ENCODE measurements at regions not wholly inside any gene's neighbourhood (a gene's known extent, or its start where the extent isn't known, plus 50 kb on each side); places are given as distances from the start of the nearest gene placed in this dataset.

- H3K9me3 ChIP-seq (ENCODE audit: control insufficient read depth in 5 of 5, low read length in 5 of 5) = no peaks in the 10 kb centered on the region
- H3K9ac ChIP-seq (ENCODE audit: low read length in 5 of 5) = no peak overlapping the region
- H3K27ac ChIP-seq (ENCODE audit: low read depth, low read length) = no peak overlapping the region
- no peaks in the 10 kb centered on the region for H3K4me1 ChIP-seq (ENCODE audit: control insufficient read depth in 5 of 5, insufficient read depth in 5 of 5, low read length in 5 of 5)
- H3K36me3 ChIP-seq (ENCODE audit: control insufficient read depth in 5 of 5, insufficient read depth in 5 of 5, low read length in 5 of 5) = no peaks in the 10 kb centered on the region
- no peaks in the 10 kb centered on the region for H3K27me3 ChIP-seq (ENCODE audit: control insufficient read depth in 5 of 5, insufficient read depth in 4 of 5, low read length in 5 of 5)
- H3K4me3 ChIP-seq (ENCODE audit: low read depth in 1 of 5, low read length in 5 of 5) = no peak overlapping the region
These were observed 1040.6 kb upstream of the SLC10A2 start for GRCh38 chr13:104106705-104107393.

DNA sequence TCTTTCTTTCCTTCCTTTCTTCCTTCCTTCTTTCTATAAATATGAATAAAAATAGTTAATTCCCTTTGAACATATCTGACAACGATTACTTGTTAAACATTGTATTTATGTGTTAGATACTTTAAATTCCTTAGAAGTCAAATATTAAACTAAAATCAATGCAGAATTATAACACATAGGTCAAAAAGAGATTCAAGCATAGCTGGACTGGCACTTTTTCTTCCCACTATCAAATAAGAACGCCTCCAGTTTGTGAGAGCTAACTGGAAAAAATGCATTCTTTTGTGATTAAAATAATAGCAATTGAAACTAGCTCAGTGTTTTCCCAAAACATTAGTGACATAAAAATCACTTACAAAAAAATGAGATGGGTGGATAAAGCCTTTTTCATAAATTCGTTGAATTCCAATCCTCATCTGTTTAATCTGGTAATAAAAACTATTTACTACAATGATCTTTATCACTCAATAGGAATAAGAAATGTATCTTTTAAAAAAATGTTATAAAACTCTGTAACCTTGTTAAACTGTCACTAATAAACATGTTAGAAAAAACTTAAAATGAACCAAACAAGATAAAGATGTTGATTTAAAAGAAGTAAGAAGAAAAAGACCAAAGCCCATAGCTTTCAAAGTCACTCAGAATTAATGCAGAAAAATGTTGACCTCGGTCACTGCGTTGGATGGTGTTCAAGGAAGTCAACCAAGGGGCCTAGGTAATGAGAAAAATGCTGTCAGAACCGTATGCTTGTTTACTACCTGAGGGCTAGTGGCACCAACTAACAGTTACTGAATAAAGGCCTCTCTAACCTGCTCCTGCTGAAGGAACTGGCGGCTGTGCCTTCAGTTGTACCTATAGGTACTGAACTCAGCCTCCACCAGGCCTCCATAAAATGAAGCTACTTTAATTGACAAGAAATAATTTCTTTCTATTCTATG, 1039.5 kb upstream of the SLC10A2 start:
- H3K36me3 ChIP-seq (ENCODE audit: control insufficient read depth in 5 of 5, insufficient read depth in 5 of 5, low read length in 5 of 5) = no peaks in the 10 kb centered on the region
- H3K4me1 ChIP-seq (ENCODE audit: control insufficient read depth in 5 of 5, insufficient read depth in 5 of 5, low read length in 5 of 5) = no peaks in the 10 kb centered on the region
- no peaks in the 10 kb centered on the region for H3K9me3 ChIP-seq (ENCODE audit: control insufficient read depth in 5 of 5, low read length in 5 of 5)
- H3K4me3 ChIP-seq (ENCODE audit: low read depth in 1 of 5, low read length in 5 of 5) = no peak overlapping the region
- no peak overlapping the region for H3K9ac ChIP-seq (ENCODE audit: low read length in 5 of 5)
- no peak overlapping the region for H3K27ac ChIP-seq (ENCODE audit: low read depth, low read length)
- no peaks in the 10 kb centered on the region for H3K27me3 ChIP-seq (ENCODE audit: control insufficient read depth in 5 of 5, insufficient read depth in 4 of 5, low read length in 5 of 5)

DNA sequence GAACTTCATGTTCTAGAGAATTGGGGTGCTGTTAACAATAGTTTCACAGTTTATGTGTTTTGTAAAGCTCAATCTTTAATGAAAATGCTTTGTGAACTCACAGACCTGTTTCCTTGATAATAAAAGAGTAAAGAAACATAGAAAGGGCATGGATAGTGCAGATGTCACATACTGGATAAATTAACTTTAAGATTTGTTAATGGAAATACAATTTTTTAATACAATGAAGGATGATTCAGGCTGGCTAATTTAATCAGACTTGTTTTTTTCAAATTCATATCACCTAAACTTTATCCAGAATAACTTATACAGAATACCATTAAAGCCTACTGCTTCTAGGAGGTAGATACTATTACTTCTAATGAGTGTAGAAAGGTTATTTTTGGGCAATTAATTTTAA, 1033.5 kb upstream of the SLC10A2 start:
- Histone ChIP-seq H3K4me3 (ENCODE audit: low read depth in 1 of 5, low read length in 5 of 5) (no peak overlapping the region), H3K9me3 (ENCODE audit: control insufficient read depth in 5 of 5, low read length in 5 of 5) (no peaks in the 10 kb centered on the region), H3K36me3 (ENCODE audit: control insufficient read depth in 5 of 5, insufficient read depth in 5 of 5, low read length in 5 of 5) (no peaks in the 10 kb centered on the region), H3K9ac (ENCODE audit: low read length in 5 of 5) (no peak overlapping the region), H3K27ac (ENCODE audit: low read depth, low read length) (no peak overlapping the region), H3K4me1 (ENCODE audit: control insufficient read depth in 5 of 5, insufficient read depth in 5 of 5, low read length in 5 of 5) (no peaks in the 10 kb centered on the region), H3K27me3 (ENCODE audit: control insufficient read depth in 5 of 5, insufficient read depth in 4 of 5, low read length in 5 of 5) (no peaks in the 10 kb centered on the region)

DNA sequence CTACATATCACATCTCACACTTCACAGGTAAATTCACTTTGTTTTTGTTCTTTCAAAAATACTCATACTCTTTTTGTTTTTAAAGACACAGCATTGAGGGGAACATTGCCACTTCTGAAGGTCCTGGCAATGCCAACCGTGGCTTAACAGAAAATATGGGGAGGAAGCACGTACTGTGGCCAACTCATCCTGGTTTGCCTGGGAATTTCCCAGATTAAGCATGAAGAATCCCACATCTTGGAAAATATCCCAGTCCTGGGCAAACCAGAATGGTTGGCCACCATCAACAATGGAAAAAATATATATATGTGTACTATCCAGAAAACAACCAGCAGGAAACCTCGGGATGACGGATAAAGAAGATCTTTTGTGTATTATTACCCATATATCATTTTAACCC, 1032.2 kb upstream of the SLC10A2 start:
- H3K36me3 ChIP-seq (ENCODE audit: control insufficient read depth in 5 of 5, insufficient read depth in 5 of 5, low read length in 5 of 5) = no peaks in the 10 kb centered on the region
- H3K4me3 ChIP-seq (ENCODE audit: low read depth in 1 of 5, low read length in 5 of 5) = no peak overlapping the region
- no peaks in the 10 kb centered on the region for H3K27me3 ChIP-seq (ENCODE audit: control insufficient read depth in 5 of 5, insufficient read depth in 4 of 5, low read length in 5 of 5)
- no peak overlapping the region for H3K9ac ChIP-seq (ENCODE audit: low read length in 5 of 5)
- no peak overlapping the region for H3K27ac ChIP-seq (ENCODE audit: low read depth, low read length)
- no peaks in the 10 kb centered on the region for H3K9me3 ChIP-seq (ENCODE audit: control insufficient read depth in 5 of 5, low read length in 5 of 5)
- no peaks in the 10 kb centered on the region for H3K4me1 ChIP-seq (ENCODE audit: control insufficient read depth in 5 of 5, insufficient read depth in 5 of 5, low read length in 5 of 5)

DNA sequence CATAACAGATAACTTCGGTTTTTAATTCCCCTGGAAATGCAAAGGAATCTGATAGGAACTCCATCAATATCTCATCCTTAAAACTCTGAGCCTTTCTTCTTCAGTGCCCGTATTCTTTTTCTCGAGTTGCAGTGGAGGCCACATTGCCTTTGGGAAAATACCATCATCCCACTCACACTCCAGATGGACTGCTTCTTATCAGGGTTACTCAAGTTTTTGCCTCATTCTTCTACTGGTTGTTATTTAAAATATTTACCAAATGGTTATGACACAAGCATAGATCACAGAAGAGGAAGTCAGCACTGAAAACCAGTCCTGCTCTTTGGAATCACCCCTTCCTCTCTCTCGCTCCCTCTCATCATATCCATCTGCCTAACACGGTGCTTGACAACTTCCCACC, 1020.5 kb upstream of the SLC10A2 start:
- no peaks in the 10 kb centered on the region for H3K4me1 ChIP-seq (ENCODE audit: control insufficient read depth in 5 of 5, insufficient read depth in 5 of 5, low read length in 5 of 5)
- no peak overlapping the region for H3K9ac ChIP-seq (ENCODE audit: low read length in 5 of 5)
- H3K27me3 ChIP-seq (ENCODE audit: control insufficient read depth in 5 of 5, insufficient read depth in 4 of 5, low read length in 5 of 5) = no peaks in the 10 kb centered on the region
- no peak overlapping the region for H3K27ac ChIP-seq (ENCODE audit: low read depth, low read length)
- no peaks in the 10 kb centered on the region for H3K36me3 ChIP-seq (ENCODE audit: control insufficient read depth in 5 of 5, insufficient read depth in 5 of 5, low read length in 5 of 5)
- H3K9me3 ChIP-seq (ENCODE audit: control insufficient read depth in 5 of 5, low read length in 5 of 5) = peaks cover 0 to 6% (median 3%) of the 10 kb centered on the region in 5 donors
- H3K4me3 ChIP-seq (ENCODE audit: low read depth in 1 of 5, low read length in 5 of 5) = no peak overlapping the region

DNA sequence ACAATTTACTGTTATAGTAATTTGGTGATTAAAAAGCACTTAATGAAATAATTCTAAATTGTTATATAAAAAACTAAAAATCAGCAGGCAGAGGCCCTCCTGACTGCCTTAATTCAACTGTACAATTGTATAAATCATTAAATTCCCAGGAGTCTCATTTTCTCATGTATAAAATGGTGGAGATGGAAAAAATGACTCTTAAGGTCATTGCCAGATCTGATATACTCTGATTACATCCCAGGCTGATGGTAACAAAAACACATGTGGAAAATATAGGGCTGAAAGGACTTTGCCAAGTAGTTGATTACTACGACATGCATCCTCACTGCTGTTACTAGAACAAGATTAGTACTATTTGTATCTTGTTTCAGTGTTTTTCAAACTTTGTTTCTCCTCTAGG, 1020.0 kb upstream of the SLC10A2 start:
- H3K4me1 ChIP-seq (ENCODE audit: control insufficient read depth in 5 of 5, insufficient read depth in 5 of 5, low read length in 5 of 5) = no peaks in the 10 kb centered on the region
- H3K36me3 ChIP-seq (ENCODE audit: control insufficient read depth in 5 of 5, insufficient read depth in 5 of 5, low read length in 5 of 5) = no peaks in the 10 kb centered on the region
- no peak overlapping the region for H3K9ac ChIP-seq (ENCODE audit: low read length in 5 of 5)
- H3K4me3 ChIP-seq (ENCODE audit: low read depth in 1 of 5, low read length in 5 of 5) = no peak overlapping the region
- H3K9me3 ChIP-seq (ENCODE audit: control insufficient read depth in 5 of 5, low read length in 5 of 5) = peaks cover 0 to 6% (median 3%) of the 10 kb centered on the region in 5 donors
- no peaks in the 10 kb centered on the region for H3K27me3 ChIP-seq (ENCODE audit: control insufficient read depth in 5 of 5, insufficient read depth in 4 of 5, low read length in 5 of 5)
- H3K27ac ChIP-seq (ENCODE audit: low read depth, low read length) = no peak overlapping the region

DNA sequence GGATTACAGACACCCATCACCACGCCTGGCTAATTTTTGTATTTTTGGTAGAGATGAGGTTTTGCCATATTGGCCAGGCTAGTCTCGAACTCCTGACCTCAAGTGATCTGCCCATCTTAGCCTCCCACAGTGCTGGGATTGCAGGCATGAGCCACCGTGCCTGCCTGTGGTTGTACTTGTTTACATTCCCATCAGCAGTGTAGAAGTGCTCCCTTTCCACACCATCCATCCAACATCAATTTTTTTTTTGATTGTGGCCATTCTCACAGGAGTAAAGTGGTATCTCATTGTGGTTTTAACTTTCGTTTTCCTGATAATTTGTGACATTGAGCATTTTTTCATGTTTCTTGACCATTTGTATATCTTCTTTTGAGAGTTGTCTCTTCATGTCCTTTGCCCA, 1019.4 kb upstream of the SLC10A2 start:
- Histone ChIP-seq H3K27ac (ENCODE audit: low read depth, low read length) (no peak overlapping the region), H3K36me3 (ENCODE audit: control insufficient read depth in 5 of 5, insufficient read depth in 5 of 5, low read length in 5 of 5) (no peaks in the 10 kb centered on the region), H3K4me3 (ENCODE audit: low read depth in 1 of 5, low read length in 5 of 5) (no peak overlapping the region), H3K27me3 (ENCODE audit: control insufficient read depth in 5 of 5, insufficient read depth in 4 of 5, low read length in 5 of 5) (no peaks in the 10 kb centered on the region), H3K4me1 (ENCODE audit: control insufficient read depth in 5 of 5, insufficient read depth in 5 of 5, low read length in 5 of 5) (no peaks in the 10 kb centered on the region), H3K9me3 (ENCODE audit: control insufficient read depth in 5 of 5, low read length in 5 of 5) (peaks cover 0 to 6% (median 3%) of the 10 kb centered on the region in 5 donors), H3K9ac (ENCODE audit: low read length in 5 of 5) (no peak overlapping the region)

DNA sequence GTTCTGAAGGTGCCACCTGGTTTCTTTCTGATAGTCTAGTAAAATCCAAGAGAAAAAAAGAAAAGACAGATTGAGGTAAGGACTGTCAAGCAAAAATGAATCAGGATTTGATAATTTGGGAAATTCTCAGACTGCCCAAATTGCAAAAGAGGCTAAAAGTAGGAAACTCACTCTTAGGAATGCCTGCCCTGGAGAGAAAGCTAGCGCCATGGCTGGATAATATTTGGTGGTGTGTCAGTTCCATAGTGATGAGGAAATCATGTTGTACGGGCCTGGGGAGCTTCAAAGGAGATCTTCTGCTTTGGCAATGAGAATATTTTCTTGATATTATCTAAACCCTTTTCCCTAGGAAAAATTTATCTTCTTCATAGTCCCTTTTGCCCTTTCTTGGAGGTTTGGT, 1008.1 kb upstream of the SLC10A2 start:
- H3K4me1 ChIP-seq (ENCODE audit: control insufficient read depth in 5 of 5, insufficient read depth in 5 of 5, low read length in 5 of 5) = no peaks in the 10 kb centered on the region
- H3K9me3 ChIP-seq (ENCODE audit: control insufficient read depth in 5 of 5, low read length in 5 of 5) = peaks cover 0 to 3% (median 0%) of the 10 kb centered on the region in 5 donors
- H3K27me3 ChIP-seq (ENCODE audit: control insufficient read depth in 5 of 5, insufficient read depth in 4 of 5, low read length in 5 of 5) = no peaks in the 10 kb centered on the region
- no peak overlapping the region for H3K4me3 ChIP-seq (ENCODE audit: low read depth in 1 of 5, low read length in 5 of 5)
- no peaks in the 10 kb centered on the region for H3K36me3 ChIP-seq (ENCODE audit: control insufficient read depth in 5 of 5, insufficient read depth in 5 of 5, low read length in 5 of 5)
- no peak overlapping the region for H3K27ac ChIP-seq (ENCODE audit: low read depth, low read length)
- no peak overlapping the region for H3K9ac ChIP-seq (ENCODE audit: low read length in 5 of 5)

DNA sequence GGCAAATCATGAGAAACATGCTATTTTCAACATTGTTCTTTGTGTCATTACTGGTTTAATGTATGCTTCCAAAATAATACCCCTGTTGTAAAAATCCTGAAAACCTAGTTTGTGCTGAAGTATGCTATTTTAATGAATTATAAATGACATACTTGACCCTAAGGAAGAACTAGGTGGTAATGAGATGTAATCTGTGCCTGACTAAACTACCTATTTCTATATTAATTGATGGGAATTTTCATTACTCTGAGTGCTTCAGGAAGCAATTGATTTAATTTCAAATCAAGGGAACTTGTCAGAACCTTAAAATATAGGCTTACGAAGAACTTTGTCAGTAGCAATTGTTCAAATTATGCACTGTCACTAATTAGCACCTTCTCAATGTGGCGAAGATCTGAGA, 1005.6 kb upstream of the SLC10A2 start:
- Histone ChIP-seq H3K27ac (ENCODE audit: low read depth, low read length) (no peak overlapping the region), H3K27me3 (ENCODE audit: control insufficient read depth in 5 of 5, insufficient read depth in 4 of 5, low read length in 5 of 5) (no peaks in the 10 kb centered on the region), H3K9me3 (ENCODE audit: control insufficient read depth in 5 of 5, low read length in 5 of 5) (no peaks in the 10 kb centered on the region), H3K36me3 (ENCODE audit: control insufficient read depth in 5 of 5, insufficient read depth in 5 of 5, low read length in 5 of 5) (no peaks in the 10 kb centered on the region), H3K4me3 (ENCODE audit: low read depth in 1 of 5, low read length in 5 of 5) (no peak overlapping the region), H3K4me1 (ENCODE audit: control insufficient read depth in 5 of 5, insufficient read depth in 5 of 5, low read length in 5 of 5) (no peaks in the 10 kb centered on the region), H3K9ac (ENCODE audit: low read length in 5 of 5) (no peak overlapping the region)

GRCh38 chr13:104065328-104065727, 999.1 kb upstream of the SLC10A2 start:
- H3K36me3 ChIP-seq (ENCODE audit: control insufficient read depth in 5 of 5, insufficient read depth in 5 of 5, low read length in 5 of 5) = no peaks in the 10 kb centered on the region
- H3K4me1 ChIP-seq (ENCODE audit: control insufficient read depth in 5 of 5, insufficient read depth in 5 of 5, low read length in 5 of 5) = no peaks in the 10 kb centered on the region
- H3K27ac ChIP-seq (ENCODE audit: low read depth, low read length) = no peak overlapping the region
- H3K27me3 ChIP-seq (ENCODE audit: control insufficient read depth in 5 of 5, insufficient read depth in 4 of 5, low read length in 5 of 5) = no peaks in the 10 kb centered on the region
- no peak overlapping the region for H3K4me3 ChIP-seq (ENCODE audit: low read depth in 1 of 5, low read length in 5 of 5)
- H3K9ac ChIP-seq (ENCODE audit: low read length in 5 of 5) = no peak overlapping the region
- peaks cover 0 to 5% (median 2%) of the 10 kb centered on the region in 5 donors for H3K9me3 ChIP-seq (ENCODE audit: control insufficient read depth in 5 of 5, low read length in 5 of 5)

All from subcutaneous abdominal adipose tissue (tissue), 5 donors.